SU-DHL-6 (cell line): ENCODE measurements at regions not wholly inside any gene's neighbourhood (a gene's known extent, or its start where the extent isn't known, plus 50 kb on each side); places are given as distances from the start of the nearest gene placed in this dataset.

Source experiments
- EZH2phosphoT487 ChIP-seq: fragments of 200-600 bp; sonication (generic), shearing (Covaris generic); conservative IDR thresholded peaks from 2 replicates; pipeline ENCODE4 v1.6.1; 2018; ENCODE audit warnings: mild to moderate bottlenecking, antibody characterized with exemption, low read length, moderate library complexity, mixed read lengths
- TF ChIP-seq, protein P1 (sequence below): fragments of 200-600 bp; sonication (generic); IDR thresholded peaks from one replicate; pipeline ENCODE4 v1.5.1; 2017; ENCODE audit warnings: antibody characterized with exemption, mild to moderate bottlenecking, low read length, moderate library complexity; ENCODE audit not compliant: insufficient read depth, poor library complexity, severe bottlenecking

DNA sequence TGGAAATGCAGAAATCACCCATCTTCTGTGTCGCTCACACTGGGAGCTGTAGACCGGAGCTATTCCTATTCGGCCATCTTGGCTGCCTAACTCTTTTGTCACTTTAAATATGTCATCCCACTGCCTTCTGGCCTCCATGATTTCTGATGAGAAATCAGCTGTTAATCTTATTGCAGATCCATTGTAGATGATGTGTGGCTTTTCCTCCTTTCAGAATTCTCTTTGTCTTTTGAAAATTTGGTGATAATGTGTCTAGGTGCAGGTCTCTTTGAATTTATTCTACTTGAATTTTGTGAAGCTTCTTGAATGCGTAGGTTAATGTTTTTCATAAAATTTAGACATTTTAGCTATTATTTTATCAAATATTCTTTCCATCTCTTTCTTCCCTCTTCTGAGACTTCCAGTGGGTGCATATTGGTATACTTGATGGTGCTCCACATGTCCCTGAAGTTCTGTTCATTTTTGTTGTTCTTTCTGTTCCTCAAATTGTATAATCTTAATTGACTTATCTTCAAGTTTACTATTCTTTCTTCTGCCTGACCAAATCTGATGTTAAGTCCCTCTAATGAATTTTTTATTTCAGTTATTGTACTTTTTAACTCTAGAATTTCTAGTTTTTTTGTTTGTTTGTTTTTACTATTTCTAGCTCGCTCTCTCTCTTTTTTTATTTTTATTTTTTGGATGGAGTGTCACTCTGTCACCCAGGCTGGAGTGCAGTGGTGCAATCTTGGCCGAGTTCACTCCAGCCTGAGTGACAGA lies 90.8 kb upstream of the DLX2 start:
- TF ChIP-seq, protein P1, sequence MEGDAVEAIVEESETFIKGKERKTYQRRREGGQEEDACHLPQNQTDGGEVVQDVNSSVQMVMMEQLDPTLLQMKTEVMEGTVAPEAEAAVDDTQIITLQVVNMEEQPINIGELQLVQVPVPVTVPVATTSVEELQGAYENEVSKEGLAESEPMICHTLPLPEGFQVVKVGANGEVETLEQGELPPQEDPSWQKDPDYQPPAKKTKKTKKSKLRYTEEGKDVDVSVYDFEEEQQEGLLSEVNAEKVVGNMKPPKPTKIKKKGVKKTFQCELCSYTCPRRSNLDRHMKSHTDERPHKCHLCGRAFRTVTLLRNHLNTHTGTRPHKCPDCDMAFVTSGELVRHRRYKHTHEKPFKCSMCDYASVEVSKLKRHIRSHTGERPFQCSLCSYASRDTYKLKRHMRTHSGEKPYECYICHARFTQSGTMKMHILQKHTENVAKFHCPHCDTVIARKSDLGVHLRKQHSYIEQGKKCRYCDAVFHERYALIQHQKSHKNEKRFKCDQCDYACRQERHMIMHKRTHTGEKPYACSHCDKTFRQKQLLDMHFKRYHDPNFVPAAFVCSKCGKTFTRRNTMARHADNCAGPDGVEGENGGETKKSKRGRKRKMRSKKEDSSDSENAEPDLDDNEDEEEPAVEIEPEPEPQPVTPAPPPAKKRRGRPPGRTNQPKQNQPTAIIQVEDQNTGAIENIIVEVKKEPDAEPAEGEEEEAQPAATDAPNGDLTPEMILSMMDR, result no peak
- no peak for TF ChIP-seq EZH2phosphoT487
